GM12891 (cell line): ENCODE measurements at regions not wholly inside any gene's neighbourhood (a gene's known extent, or its start where the extent isn't known, plus 50 kb on each side); places are given as distances from the start of the nearest gene placed in this dataset.

Experiments
- POLR2A ChIP-seq: IDR thresholded peaks from 2 replicates; pipeline ENCODE4 v1.6.1; 2011; ENCODE audit warnings: low read depth, low read length, control low read depth
- POLR2AphosphoS5 ChIP-seq: IDR thresholded peaks from 2 replicates; pipeline ENCODE4 v1.6.1; 2011; ENCODE audit warnings: low read depth, low read length, control low read depth
- POU2F2 ChIP-seq: IDR thresholded peaks from 2 replicates; pipeline ENCODE4 v1.6.1; 2011; ENCODE audit warnings: low read depth, mild to moderate bottlenecking, control low read depth, low read length, moderate library complexity
- SPI1 ChIP-seq: IDR thresholded peaks from 2 replicates; pipeline ENCODE4 v1.6.1; 2011; ENCODE audit warnings: low read depth, low read length, control low read depth
- TAF1 ChIP-seq: IDR thresholded peaks from 2 replicates; pipeline ENCODE4 v1.6.1; 2011; ENCODE audit warnings: low read depth, low read length, control low read depth

- TF ChIP-seq POLR2AphosphoS5 (no peak), POLR2A (no peak), TAF1 (no peak), POU2F2 (no peak), SPI1 (no peak)
These were observed 67.5 kb upstream of the ZNF516 start for GRCh38 chr18:76562286-76563122.
